ENCODE measurements at regions not wholly inside any gene's neighbourhood (a gene's known extent, or its start where the extent isn't known, plus 50 kb on each side); places are given as distances from the start of the nearest gene placed in this dataset.
A peak's percentile ranks its signal among the peaks of the same experiment; 100 is the strongest.

- DNase-seq (ENCODE audit: low spot score): no peak
Observed at GRCh38 chr13:108156749-108157148, 58.6 kb downstream of the LIG4 start.

GRCh38 chr13:108155185-108156106 is 59.9 kb downstream of the LIG4 start:
- peak; percentile 35 for DNase-seq (ENCODE audit: low spot score)

- DNase-seq (ENCODE audit: low spot score): no peak
Observed at GRCh38 chr13:108154421-108154858, 60.9 kb downstream of the LIG4 start.

- DNase-seq (ENCODE audit: low spot score): no peak
Observed at GRCh38 chr13:108146642-108147041, 68.7 kb downstream of the LIG4 start.

GRCh38 chr13:108142702-108143436 is 72.5 kb downstream of the LIG4 start:
- no peak for DNase-seq (ENCODE audit: low spot score)

DNA sequence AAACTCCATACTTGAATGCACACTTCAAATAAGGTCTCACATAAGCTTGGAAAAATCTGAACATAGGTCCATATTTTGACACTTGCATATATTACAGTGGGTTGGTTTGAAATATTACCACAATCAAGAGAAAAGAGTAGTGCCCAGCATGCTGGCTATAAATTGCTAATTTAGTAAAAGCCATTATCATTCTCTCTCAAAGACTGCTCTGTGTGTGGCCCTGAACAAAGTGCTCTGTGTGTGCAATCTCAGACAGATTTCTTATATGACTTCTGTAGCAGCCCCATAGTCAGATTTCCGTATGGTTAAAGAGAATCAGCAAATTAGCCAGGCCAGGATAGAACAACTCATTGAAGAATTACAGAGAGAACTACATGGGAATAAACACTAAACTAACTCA is 78.2 kb downstream of the LIG4 start:
- DNase-seq (ENCODE audit: low spot score): peak; percentile 7

DNA sequence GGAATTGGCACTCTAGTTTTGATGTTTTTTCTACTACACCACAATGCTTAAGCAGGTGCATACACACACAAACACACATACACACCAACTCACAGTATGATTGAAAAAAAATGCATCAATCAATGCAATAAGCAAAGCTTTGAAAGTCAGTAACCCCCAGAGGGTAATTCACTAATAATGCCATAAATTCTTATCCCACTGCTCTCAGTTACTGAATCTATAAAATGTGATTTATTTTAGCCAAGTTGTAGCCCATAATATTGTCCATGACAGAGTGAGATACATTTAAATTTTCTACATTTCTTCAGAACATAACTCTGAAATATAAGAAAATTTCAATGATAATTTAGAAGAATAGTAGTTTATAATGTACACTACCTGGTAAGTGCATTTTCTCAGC is 87.9 kb downstream of the LIG4 start:
- DNase-seq (ENCODE audit: low spot score): no peak

- no peak for DNase-seq (ENCODE audit: low spot score)
Observed at GRCh38 chr13:108126056-108126455, 89.3 kb downstream of the LIG4 start.

GRCh38 chr13:108121406-108121805 is 93.9 kb downstream of the LIG4 start:
- DNase-seq (ENCODE audit: low spot score): no peak

GRCh38 chr13:108120856-108121255 is 94.5 kb downstream of the LIG4 start:
- DNase-seq (ENCODE audit: low spot score): no peak

DNA sequence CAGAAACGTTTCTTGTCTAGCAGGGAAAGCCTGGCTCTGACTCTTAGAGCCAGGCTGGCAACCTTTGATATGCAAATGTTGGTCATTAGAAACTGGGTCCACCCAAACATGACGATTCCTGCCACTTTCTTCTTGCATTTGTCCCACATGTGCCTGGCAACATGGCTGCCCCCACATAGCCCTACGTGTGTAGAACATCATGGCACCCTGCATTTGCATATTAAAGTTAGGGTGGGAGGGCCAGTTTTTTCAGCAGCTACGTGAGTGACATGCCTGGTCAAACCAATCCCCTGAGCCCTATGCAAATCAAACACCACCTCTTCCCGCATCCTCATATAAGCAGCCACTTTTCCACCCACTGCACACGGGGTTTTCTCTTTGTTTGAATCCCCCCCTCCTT is 95.0 kb downstream of the LIG4 start:
- peak; percentile 7 for DNase-seq (ENCODE audit: low spot score)

DNA sequence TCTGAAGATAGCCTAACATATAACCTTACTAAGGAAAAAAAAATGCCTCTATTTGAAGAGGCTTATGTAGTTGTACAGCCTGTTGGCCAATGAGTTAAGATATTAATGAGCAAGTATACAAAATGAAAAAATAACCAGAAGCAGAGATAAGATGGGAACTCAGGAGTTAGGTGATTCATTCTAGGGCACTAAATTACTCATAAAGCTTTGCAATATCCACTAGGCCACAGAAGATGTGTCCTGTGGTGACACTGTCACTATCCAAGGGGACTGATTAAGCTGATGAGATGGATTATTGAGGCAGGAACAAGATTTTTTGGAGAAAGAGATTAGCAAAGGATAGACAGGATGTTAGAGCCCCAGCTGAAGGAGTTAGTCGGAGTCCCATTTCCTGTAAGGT is 99.6 kb downstream of the LIG4 start:
- no peak for DNase-seq (ENCODE audit: low spot score)

- no peak for DNase-seq (ENCODE audit: low spot score)
Observed at GRCh38 chr13:108113407-108113806, 101.9 kb downstream of the LIG4 start.

DNA sequence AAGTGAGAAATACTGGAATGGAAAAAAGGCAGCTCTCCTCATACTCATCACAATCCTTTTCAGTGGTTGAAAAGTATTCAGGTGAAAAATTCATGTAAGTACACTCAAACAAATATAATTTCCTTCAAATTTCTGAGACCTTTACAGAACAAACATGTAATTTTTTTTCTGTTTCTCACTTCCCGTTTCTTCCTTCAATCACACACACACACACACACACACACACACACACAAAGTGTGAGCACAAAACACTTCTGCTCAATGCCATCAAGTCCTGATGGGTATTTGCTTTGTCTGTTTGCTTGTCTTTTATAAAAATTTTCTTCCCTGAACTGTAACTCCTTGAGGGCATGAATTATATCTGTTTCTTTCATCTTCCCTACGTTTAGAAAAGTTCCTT is 110.6 kb downstream of the LIG4 start:
- no peak for DNase-seq (ENCODE audit: low spot score)

DNA sequence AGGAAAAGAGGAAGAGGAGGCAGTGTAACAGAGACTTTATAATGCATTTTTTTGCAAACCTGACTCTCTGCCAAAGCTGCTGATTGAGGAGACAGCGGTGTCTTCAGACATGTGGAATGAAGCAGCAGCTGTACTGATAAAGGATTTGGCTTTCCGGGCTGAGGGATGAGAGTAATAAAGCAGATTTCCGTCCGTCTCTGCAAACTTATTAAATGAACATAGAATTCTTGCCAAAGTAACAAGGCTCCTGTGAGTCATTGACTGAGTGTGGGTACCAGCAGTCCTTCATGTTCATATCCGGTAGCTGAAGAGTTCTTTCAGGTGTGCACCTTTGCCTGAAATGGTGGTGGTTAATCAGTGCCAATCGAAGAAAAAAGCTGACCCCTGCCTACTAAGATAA is 112.6 kb downstream of the LIG4 start:
- no peak for DNase-seq (ENCODE audit: low spot score)

GRCh38 chr13:108096301-108096915 is 118.9 kb downstream of the LIG4 start:
- DNase-seq (ENCODE audit: low spot score): no peak

- DNase-seq (ENCODE audit: low spot score): no peak
Observed at GRCh38 chr13:108095036-108095435, 120.3 kb downstream of the LIG4 start.

DNA sequence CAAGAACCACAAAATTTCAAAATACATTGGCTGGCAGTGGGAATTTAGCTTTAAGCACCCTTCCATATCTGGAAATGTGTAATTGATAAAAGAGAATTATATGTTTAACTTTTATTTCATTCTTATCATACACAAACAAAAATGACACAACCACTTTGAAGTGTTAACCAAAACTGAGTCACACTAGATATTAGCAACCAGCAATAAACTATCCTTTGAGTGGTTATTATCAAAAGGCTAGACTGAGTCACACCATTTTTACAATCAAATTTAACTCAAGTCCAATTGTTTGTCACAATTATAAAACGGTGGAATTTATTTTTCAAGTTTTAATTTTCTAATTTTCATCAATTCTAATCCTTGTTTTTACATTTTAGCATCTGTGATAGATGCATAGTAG is 121.7 kb downstream of the LIG4 start:
- no peak for DNase-seq (ENCODE audit: low spot score)

DNA sequence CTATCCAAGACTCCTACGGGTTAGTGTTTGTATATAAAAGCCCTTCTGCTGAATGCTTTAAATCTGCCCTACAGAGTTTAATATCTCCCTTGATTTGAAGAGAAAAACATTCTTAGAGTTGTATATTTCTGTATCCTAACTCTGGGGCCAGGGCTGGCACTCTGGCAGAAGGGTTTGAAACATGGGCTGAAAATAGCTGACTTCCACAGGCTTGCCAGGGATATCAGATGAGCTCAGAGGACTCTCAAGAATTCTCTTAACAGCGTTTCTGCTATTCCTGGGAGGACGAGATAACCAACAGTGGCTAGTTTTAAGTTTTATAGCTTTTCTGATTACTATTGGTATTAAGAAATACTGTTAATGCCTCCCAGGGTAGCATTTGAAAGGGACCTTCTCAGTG is 127.5 kb downstream of the LIG4 start:
- DNase-seq (ENCODE audit: low spot score): no peak

GRCh38 chr13:108086678-108087077 is 128.7 kb downstream of the LIG4 start:
- DNase-seq (ENCODE audit: low spot score): no peak

DNA sequence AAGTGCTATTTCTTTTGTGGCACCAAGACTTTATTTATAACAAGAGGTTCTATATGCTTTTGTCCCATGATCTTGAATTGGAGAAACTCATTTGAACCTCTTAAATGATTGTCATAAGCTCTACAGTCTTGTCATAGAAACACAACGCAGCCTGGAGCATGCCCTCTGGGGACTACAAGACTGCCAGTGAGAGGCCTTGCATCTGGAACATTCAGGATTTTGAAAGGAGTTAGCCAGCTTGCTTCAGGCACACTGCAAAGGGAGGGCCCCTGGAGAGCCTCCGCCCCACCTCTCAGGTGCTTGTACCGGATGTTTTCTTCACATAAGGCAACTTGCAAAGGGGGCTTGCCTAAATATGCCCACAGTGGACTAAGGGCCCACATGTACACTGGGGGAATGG is 130.5 kb downstream of the LIG4 start:
- DNase-seq (ENCODE audit: low spot score): no peak

- DNase-seq (ENCODE audit: low spot score): no peak
Observed at GRCh38 chr13:108083056-108083455, 132.3 kb downstream of the LIG4 start.

GRCh38 chr13:108082481-108082880 is 132.9 kb downstream of the LIG4 start:
- no peak for DNase-seq (ENCODE audit: low spot score)

Measured in globus pallidus (tissue), 1 donor.